ENCODE measurements at regions not wholly inside any gene's neighbourhood (a gene's known extent, or its start where the extent isn't known, plus 50 kb on each side); places are given as distances from the start of the nearest gene placed in this dataset.

- TF ChIP-seq OSR1 (CRISPR knock-in tag; IDR thresholded peaks at IDR 0.05) (no peak), TCF4 (CRISPR knock-in tag; IDR thresholded peaks at IDR 0.05; ENCODE audit: borderline replicate concordance) (no peak), ESRRG (CRISPR knock-in tag; IDR thresholded peaks at IDR 0.05) (no peak), PATZ1 (CRISPR knock-in tag; IDR thresholded peaks at IDR 0.05; ENCODE audit: borderline replicate concordance) (no peak), ZFP3 (CRISPR knock-in tag; IDR thresholded peaks at IDR 0.05) (no peak), ZNF8 (CRISPR knock-in tag; IDR thresholded peaks at IDR 0.05) (no peak)
Observed at GRCh38 chr2:75925331-75926024, 214.8 kb upstream of the GCFC2 start.

Data from SK-N-SH treated with all-trans-retinoic acid at 6 μM for 48 hours (cell line).